DOHH2 (cell line): ENCODE measurements at regions not wholly inside any gene's neighbourhood (a gene's known extent, or its start where the extent isn't known, plus 50 kb on each side); places are given as distances from the start of the nearest gene placed in this dataset.

Experiments
- H3F3A ChIP-seq: fragments of 200-600 bp; sonication (generic), shearing (Covaris generic); 2 replicates; pipeline ENCODE4 v1.6.0; 2016; ENCODE audit warnings: antibody characterized with exemption, mild to moderate bottlenecking; ENCODE audit not compliant: control insufficient read depth, insufficient read depth
- H3K27ac ChIP-seq: fragments of 200-600 bp; sonication (generic); 2 replicates; pipeline ENCODE4 v1.5.1; 2014; ENCODE audit warnings: low read depth, mild to moderate bottlenecking, low read length, moderate library complexity
- H3K27me3 ChIP-seq: fragments of 200-600 bp; sonication (generic); 2 replicates; pipeline ENCODE4 v1.6.1; 2014; ENCODE audit warnings: mild to moderate bottlenecking, low read length, mixed read lengths; ENCODE audit not compliant: control insufficient read depth
- H3K36me3 ChIP-seq: fragments of 200-600 bp; sonication (generic); 2 replicates; pipeline ENCODE4 v1.6.1; 2014; ENCODE audit warnings: mild to moderate bottlenecking, low read length, moderate library complexity, mixed read lengths; ENCODE audit not compliant: control insufficient read depth
- H3K4me1 ChIP-seq: fragments of 200-600 bp; sonication (generic); 2 replicates; pipeline ENCODE4 v1.6.1; 2014; ENCODE audit warnings: mild to moderate bottlenecking, low read length, mixed read lengths; ENCODE audit not compliant: control insufficient read depth
- H3K4me2 ChIP-seq: fragments of 200-600 bp; sonication (generic); 2 replicates; pipeline ENCODE4 v1.6.0; 2014; ENCODE audit warnings: mild to moderate bottlenecking, low read length, moderate library complexity
- H3K4me3 ChIP-seq: fragments of 200-600 bp; sonication (generic); 2 replicates; pipeline ENCODE4 v1.5.1; 2014; ENCODE audit warnings: mild to moderate bottlenecking, low read length, mixed read lengths
- H3K79me2 ChIP-seq: fragments of 200-600 bp; sonication (generic); 2 replicates; pipeline ENCODE4 v1.6.1; 2014; ENCODE audit warnings: mild to moderate bottlenecking, low read length, mixed read lengths; ENCODE audit not compliant: control insufficient read depth
- H3K9me2 ChIP-seq: fragments of 200-600 bp; sonication (generic); replicated peaks from 2 replicates; pipeline ENCODE4 v1.6.1; 2014; ENCODE audit warnings: mild to moderate bottlenecking, low read length, mixed read lengths; ENCODE audit not compliant: control insufficient read depth
- H3K9me3 ChIP-seq: fragments of 200-600 bp; sonication (generic); 2 replicates; pipeline ENCODE4 v1.6.1; 2014; ENCODE audit warnings: antibody characterized with exemption, low read length, mixed read lengths; ENCODE audit not compliant: control insufficient read depth, insufficient read depth
- H4K20me1 ChIP-seq: fragments of 200-600 bp; sonication (generic); 2 replicates; pipeline ENCODE4 v1.6.0; 2014; ENCODE audit warnings: low read depth, mild to moderate bottlenecking, antibody characterized with exemption, low read length, moderate library complexity; ENCODE audit not compliant: control insufficient read depth, insufficient read depth
- EZH2phosphoT487 ChIP-seq: fragments of 200-600 bp; sonication (generic); IDR thresholded peaks from 2 replicates; pipeline ENCODE4 v1.6.1; 2017; ENCODE audit warnings: borderline replicate concordance, mild to moderate bottlenecking, antibody characterized with exemption, low read length, moderate library complexity, mixed read lengths
- TF ChIP-seq, protein P1 (sequence below): fragments of 200-600 bp; sonication (generic); IDR thresholded peaks from one replicate; pipeline ENCODE4 v1.5.1; 2014; ENCODE audit warnings: antibody characterized with exemption, mild to moderate bottlenecking, low read depth, low read length; ENCODE audit not compliant: poor library complexity, severe bottlenecking

DNA sequence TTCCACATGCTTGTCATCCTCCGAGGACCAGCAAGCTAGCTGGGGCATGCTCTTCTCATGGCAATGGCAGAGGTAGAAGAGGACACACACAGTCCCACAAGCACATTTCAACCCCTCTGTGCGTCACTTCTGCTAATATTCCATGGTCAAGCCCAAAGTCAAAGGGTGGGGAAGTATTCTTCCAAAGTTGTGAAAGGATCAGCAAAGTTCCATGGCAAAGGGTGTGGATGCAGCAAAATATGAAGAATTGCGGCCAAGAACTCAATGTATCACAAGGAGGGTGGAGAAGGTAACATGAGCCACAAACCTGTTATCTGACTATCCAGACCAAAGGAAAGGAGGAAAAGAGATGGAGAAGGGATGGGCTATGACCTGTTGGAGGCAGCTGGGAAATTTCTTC lies 71.2 kb upstream of the SNRK start:
- no peaks in the 10 kb centered on the region for H3K9me3 ChIP-seq
- no peaks in the 10 kb centered on the region for H3K4me1 ChIP-seq
- no peaks in the 10 kb centered on the region for H4K20me1 ChIP-seq
- no peaks in the 10 kb centered on the region for H3F3A ChIP-seq
- no peak overlapping the region for H3K4me2 ChIP-seq
- H3K36me3 ChIP-seq = no peaks in the 10 kb centered on the region
- H3K27ac ChIP-seq = no peak overlapping the region
- no peaks in the 10 kb centered on the region for H3K9me2 ChIP-seq
- 0 out of 2 replicates have a peak, but pooled peaks cover 8% of the 10 kb centered on the region for H3K27me3 ChIP-seq
- H3K79me2 ChIP-seq = no peaks in the 10 kb centered on the region
- H3K4me3 ChIP-seq = no peak overlapping the region
- TF ChIP-seq, protein P1, sequence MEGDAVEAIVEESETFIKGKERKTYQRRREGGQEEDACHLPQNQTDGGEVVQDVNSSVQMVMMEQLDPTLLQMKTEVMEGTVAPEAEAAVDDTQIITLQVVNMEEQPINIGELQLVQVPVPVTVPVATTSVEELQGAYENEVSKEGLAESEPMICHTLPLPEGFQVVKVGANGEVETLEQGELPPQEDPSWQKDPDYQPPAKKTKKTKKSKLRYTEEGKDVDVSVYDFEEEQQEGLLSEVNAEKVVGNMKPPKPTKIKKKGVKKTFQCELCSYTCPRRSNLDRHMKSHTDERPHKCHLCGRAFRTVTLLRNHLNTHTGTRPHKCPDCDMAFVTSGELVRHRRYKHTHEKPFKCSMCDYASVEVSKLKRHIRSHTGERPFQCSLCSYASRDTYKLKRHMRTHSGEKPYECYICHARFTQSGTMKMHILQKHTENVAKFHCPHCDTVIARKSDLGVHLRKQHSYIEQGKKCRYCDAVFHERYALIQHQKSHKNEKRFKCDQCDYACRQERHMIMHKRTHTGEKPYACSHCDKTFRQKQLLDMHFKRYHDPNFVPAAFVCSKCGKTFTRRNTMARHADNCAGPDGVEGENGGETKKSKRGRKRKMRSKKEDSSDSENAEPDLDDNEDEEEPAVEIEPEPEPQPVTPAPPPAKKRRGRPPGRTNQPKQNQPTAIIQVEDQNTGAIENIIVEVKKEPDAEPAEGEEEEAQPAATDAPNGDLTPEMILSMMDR = no peak
- TF ChIP-seq EZH2phosphoT487 = no peak

DNA sequence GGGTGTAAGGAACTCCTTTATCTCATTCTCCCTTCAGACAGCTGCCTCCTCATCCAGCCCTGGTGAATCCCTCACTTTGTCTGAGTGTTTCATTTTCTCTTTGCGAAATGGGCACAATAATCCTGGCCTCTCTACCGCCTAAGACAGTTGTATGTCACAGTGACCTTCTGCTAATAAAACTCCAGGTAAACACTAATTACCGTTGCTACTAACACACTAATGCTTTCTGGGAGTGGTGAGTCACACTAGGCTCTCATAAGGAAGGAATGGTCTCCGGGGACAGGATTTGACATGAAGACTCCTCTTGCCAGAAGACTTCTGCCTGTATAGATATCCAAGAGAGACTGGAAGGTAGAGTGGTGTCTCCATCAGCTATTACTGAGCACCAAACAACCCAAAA lies 71.7 kb upstream of the SNRK start:
- no peak overlapping the region for H3K27ac ChIP-seq
- TF ChIP-seq, protein P1 = no peak
- TF ChIP-seq EZH2phosphoT487 = no peak
- no peaks in the 10 kb centered on the region for H3K9me3 ChIP-seq
- no peaks in the 10 kb centered on the region for H3F3A ChIP-seq
- H3K4me1 ChIP-seq = no peaks in the 10 kb centered on the region
- H3K4me3 ChIP-seq = no peak overlapping the region
- H3K4me2 ChIP-seq = no peak overlapping the region
- H3K27me3 ChIP-seq = 0 out of 2 replicates have a peak, but pooled peaks cover 6% of the 10 kb centered on the region
- no peaks in the 10 kb centered on the region for H3K36me3 ChIP-seq
- no peaks in the 10 kb centered on the region for H3K9me2 ChIP-seq
- no peaks in the 10 kb centered on the region for H4K20me1 ChIP-seq
- no peaks in the 10 kb centered on the region for H3K79me2 ChIP-seq

DNA sequence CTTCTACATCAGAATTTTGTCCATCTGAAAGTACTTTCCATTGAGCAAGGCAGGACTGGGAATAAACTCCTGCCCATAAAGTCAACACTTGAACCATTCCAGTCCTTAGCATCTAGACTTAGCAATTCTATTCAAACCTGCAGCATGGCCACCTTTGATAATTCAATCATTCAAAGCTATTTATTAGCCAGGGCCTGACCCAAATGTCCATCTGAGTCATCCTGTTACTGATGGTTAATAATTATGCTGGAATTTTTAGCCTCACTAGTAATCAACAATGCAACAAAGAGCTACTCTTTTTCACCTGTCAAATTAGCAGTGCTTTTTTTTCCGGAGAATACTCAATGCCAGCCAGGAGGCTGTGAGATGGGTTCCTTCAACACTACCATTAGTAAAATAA lies 72.7 kb upstream of the SNRK start:
- no peaks in the 10 kb centered on the region for H3F3A ChIP-seq
- H3K27me3 ChIP-seq = 0 out of 2 replicates have a peak, but pooled peaks cover 6% of the 10 kb centered on the region
- H3K27ac ChIP-seq = no peak overlapping the region
- no peaks in the 10 kb centered on the region for H3K4me1 ChIP-seq
- no peaks in the 10 kb centered on the region for H3K9me3 ChIP-seq
- H3K9me2 ChIP-seq = no peaks in the 10 kb centered on the region
- no peak overlapping the region for H3K4me3 ChIP-seq
- no peaks in the 10 kb centered on the region for H4K20me1 ChIP-seq
- no peak overlapping the region for H3K4me2 ChIP-seq
- H3K36me3 ChIP-seq = no peaks in the 10 kb centered on the region
- TF ChIP-seq, protein P1 = no peak
- no peak for TF ChIP-seq EZH2phosphoT487
- no peaks in the 10 kb centered on the region for H3K79me2 ChIP-seq
